Vagina (tissue), 2 donors: ENCODE measurements at regions not wholly inside any gene's neighbourhood (a gene's known extent, or its start where the extent isn't known, plus 50 kb on each side); places are given as distances from the start of the nearest gene placed in this dataset.

Experiments
- DNase-seq, 2 donors: peaks; one replicate each; pipeline ENCODE4 v3.0.0-alpha.2; 2017; ENCODE audit errors: extremely low spot score in 2 of 2
- H3K27ac ChIP-seq: fragments of 200-600 bp; sonication (generic); one replicate; pipeline ENCODE4 v1.5.1; 2019
- H3K27me3 ChIP-seq: fragments of 200-600 bp; sonication (generic); one replicate; pipeline ENCODE4 v1.5.1; 2019
- H3K36me3 ChIP-seq, 2 donors: fragments of 200-600 bp; sonication (generic); one replicate each; pipeline ENCODE4 v1.5.1; 2017 to 2019
- H3K4me1 ChIP-seq: fragments of 200-600 bp; sonication (generic); one replicate; pipeline ENCODE4 v1.5.1; 2019
- H3K4me3 ChIP-seq, 2 donors: fragments of 200-600 bp; sonication (generic); 1 replicate in 1 of 2; 2 replicates in 1 of 2; pipeline ENCODE4 v1.5.1; 2016 to 2019
- H3K9me3 ChIP-seq: fragments of 200-600 bp; sonication (generic); one replicate; pipeline ENCODE4 v1.5.1; 2019
- POLR2A ChIP-seq, 2 donors: fragments of 450-650 bp; IDR thresholded peaks; one replicate each; pipeline ENCODE4 v1.6.1; 2017; ENCODE audit warnings: antibody characterized with exemption in 2 of 2, mild to moderate bottlenecking in 2 of 2, moderate library complexity in 2 of 2
- POLR2AphosphoS5 ChIP-seq, 2 donors: sonication (generic); formaldehyde crosslinking; IDR thresholded peaks; one replicate each; pipeline ENCODE4 v1.9.0; 2017; ENCODE audit warnings: antibody characterized with exemption in 2 of 2, mild to moderate bottlenecking in 2 of 2, low read depth in 1 of 2; ENCODE audit not compliant: insufficient read depth in 1 of 2
- intact Hi-C: fragments of 100-400 bp; cut with DNase I; formaldehyde crosslinking; loops from one replicate; pipeline ENCODE4 v1.15.1; 2023
- TF ChIP-seq, protein P1 (sequence below), 3 experiments: fragments of 450-650 bp in 2 of 3; fragments of 200-600 bp in 1 of 3; sonication (generic) in 1 of 3; IDR thresholded peaks; one replicate each; pipeline ENCODE4 v1.5.1; 2017 to 2019; ENCODE audit warnings: antibody characterized with exemption in 3 of 3, mild to moderate bottlenecking in 2 of 3, moderate library complexity in 2 of 3

GRCh38 chr3:106413683-106414082 lies 544.9 kb upstream of the CBLB start:
- Histone ChIP-seq H3K4me1 (no peaks in the 10 kb centered on the region), H3K36me3 (no peaks in the 10 kb centered on the region), H3K9me3 (no peaks in the 10 kb centered on the region), H3K27ac (no peak overlapping the region), H3K4me3 (no peak overlapping the region), H3K27me3 (no peaks in the 10 kb centered on the region)
- no peak for DNase-seq
- TF ChIP-seq POLR2A (IDR thresholded peaks at IDR 0.05) (no peak), POLR2AphosphoS5 (IDR thresholded peaks at IDR 0.05; ENCODE audit: insufficient read depth in 1 of 2, low read depth in 1 of 2) (no peak)
- intact Hi-C loops: no loop called here

DNA sequence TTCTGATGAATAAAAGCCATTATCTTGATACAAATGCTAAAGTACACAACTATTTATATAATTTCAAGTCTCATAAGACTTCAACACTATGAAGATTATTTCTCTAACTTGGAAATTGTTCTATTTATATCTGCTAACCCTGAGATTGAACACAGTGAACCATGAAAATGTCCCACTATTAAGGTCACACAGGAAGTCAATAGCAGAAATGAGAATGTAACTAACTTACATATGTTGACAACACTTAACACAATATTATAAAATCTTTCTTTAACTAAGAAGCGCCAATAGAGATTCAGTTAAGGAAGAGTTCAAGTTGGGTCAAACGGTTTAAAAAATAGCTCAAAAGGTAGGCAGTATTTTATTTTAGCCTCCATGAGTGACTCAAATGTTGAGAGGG lies 551.8 kb upstream of the CBLB start:
- H3K36me3 ChIP-seq: no peaks in the 10 kb centered on the region
- H3K4me1 ChIP-seq: peaks cover 5% of the 10 kb centered on the region
- intact Hi-C loops: no loop called here
- no peak overlapping the region for H3K4me3 ChIP-seq
- no peaks in the 10 kb centered on the region for H3K9me3 ChIP-seq
- H3K27ac ChIP-seq: no peak overlapping the region
- DNase-seq: no peak
- no peaks in the 10 kb centered on the region for H3K27me3 ChIP-seq
- TF ChIP-seq POLR2A (IDR thresholded peaks at IDR 0.05) (no peak), POLR2AphosphoS5 (IDR thresholded peaks at IDR 0.05; ENCODE audit: insufficient read depth in 1 of 2, low read depth in 1 of 2) (no peak)
- TF ChIP-seq, protein P1, sequence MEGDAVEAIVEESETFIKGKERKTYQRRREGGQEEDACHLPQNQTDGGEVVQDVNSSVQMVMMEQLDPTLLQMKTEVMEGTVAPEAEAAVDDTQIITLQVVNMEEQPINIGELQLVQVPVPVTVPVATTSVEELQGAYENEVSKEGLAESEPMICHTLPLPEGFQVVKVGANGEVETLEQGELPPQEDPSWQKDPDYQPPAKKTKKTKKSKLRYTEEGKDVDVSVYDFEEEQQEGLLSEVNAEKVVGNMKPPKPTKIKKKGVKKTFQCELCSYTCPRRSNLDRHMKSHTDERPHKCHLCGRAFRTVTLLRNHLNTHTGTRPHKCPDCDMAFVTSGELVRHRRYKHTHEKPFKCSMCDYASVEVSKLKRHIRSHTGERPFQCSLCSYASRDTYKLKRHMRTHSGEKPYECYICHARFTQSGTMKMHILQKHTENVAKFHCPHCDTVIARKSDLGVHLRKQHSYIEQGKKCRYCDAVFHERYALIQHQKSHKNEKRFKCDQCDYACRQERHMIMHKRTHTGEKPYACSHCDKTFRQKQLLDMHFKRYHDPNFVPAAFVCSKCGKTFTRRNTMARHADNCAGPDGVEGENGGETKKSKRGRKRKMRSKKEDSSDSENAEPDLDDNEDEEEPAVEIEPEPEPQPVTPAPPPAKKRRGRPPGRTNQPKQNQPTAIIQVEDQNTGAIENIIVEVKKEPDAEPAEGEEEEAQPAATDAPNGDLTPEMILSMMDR (IDR thresholded peaks at IDR 0.05): no peak

- Histone ChIP-seq H3K27ac (no peak overlapping the region), H3K27me3 (no peaks in the 10 kb centered on the region), H3K4me1 (peaks cover 12% of the 10 kb centered on the region), H3K9me3 (no peaks in the 10 kb centered on the region), H3K36me3 (no peaks in the 10 kb centered on the region), H3K4me3 (no peak overlapping the region)
- intact Hi-C loops: no loop called here
- no peak for DNase-seq
- no peak for TF ChIP-seq POLR2A (IDR thresholded peaks at IDR 0.05)
- TF ChIP-seq, protein P1 (IDR thresholded peaks at IDR 0.05): no peak
Measured at GRCh38 chr3:106421426-106421825, 552.6 kb upstream of the CBLB start.

DNA sequence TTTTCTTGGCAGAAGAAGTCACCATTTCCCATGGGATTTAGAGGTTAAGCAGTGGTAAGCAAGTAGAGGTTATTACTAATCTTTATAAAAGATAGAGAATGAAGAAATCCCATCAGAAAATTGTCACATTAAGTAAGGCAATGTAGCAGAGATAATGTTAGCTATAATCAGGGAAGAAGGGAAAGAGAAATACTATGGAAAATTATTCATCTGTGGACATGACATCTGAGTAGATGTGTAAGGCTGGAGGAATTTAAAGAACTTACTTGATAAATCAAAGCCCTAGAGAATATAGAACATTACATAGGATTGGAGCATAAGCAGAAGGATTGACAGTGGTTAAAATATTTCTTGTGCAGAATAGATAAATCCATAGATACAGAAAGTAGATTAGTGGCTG lies 553.1 kb upstream of the CBLB start:
- Histone ChIP-seq H3K4me1 (peaks cover 12% of the 10 kb centered on the region), H3K27ac (no peak overlapping the region), H3K36me3 (no peaks in the 10 kb centered on the region), H3K27me3 (no peaks in the 10 kb centered on the region), H3K9me3 (no peaks in the 10 kb centered on the region), H3K4me3 (no peak overlapping the region)
- TF ChIP-seq POLR2AphosphoS5 (IDR thresholded peaks at IDR 0.05; ENCODE audit: insufficient read depth in 1 of 2, low read depth in 1 of 2): no peak
- no peak for TF ChIP-seq POLR2A (IDR thresholded peaks at IDR 0.05)
- TF ChIP-seq, protein P1 (IDR thresholded peaks at IDR 0.05): no peak
- intact Hi-C loops: no loop called here
- no peak for DNase-seq

DNA sequence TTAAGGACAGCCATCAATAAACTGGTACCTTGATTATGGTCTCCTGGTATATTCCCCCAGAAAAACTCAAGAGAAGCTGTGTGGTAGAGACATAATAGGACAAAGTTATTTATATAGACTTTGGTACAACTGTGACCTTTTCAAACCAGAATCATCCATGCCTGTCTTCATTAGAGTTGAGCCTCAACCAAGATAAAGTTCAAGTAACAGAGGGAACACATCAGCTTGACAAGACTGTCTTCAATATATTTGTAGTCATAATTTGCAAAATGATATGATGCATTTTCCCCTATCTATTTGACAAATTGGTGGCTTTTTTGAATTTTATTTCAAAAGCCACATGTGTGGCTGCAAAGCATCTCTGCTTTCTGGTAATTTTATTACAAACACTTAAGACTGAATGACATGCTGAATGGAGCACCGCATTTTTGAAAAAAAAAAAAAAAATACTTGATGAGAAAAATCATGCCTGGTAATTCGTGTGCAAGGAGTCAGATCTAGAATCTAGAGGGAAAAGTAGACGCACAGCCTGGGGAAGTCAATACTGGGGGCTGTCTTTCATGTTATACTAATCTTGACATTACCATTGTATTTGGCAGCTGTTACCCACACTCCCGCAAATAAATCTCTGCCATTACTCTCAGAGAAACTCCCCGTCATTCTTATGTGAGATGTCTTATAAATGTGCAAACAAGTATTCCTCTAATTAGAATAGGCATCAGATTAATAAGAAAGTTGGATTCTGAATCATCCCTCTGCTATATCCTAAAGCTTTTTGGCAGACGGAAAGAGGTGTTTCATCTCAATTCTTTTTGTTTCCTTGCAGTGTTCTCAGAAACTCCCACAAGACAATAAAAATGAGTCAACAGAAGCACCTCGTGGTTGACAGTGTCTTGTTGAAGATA lies 554.8 kb upstream of the CBLB start:
- DNase-seq: no peak
- Histone ChIP-seq H3K4me1 (peaks cover 12% of the 10 kb centered on the region), H3K27me3 (no peaks in the 10 kb centered on the region), H3K9me3 (no peaks in the 10 kb centered on the region), H3K36me3 (no peaks in the 10 kb centered on the region), H3K27ac (no peak overlapping the region), H3K4me3 (no peak overlapping the region)
- TF ChIP-seq POLR2AphosphoS5 (IDR thresholded peaks at IDR 0.05; ENCODE audit: insufficient read depth in 1 of 2, low read depth in 1 of 2): no peak
- TF ChIP-seq, protein P1 (IDR thresholded peaks at IDR 0.05): no peak
- TF ChIP-seq POLR2A (IDR thresholded peaks at IDR 0.05): no peak
- intact Hi-C loops: no loop called here
